Peyer's patch (tissue), 4 donors: ENCODE measurements at regions not wholly inside any gene's neighbourhood (a gene's known extent, or its start where the extent isn't known, plus 50 kb on each side); places are given as distances from the start of the nearest gene placed in this dataset.

Source experiments
- POLR2A ChIP-seq, 2 donors: fragments of 450-650 bp; IDR thresholded peaks; one replicate each; pipeline ENCODE4 v1.5.1; 2017; ENCODE audit warnings: antibody characterized with exemption in 2 of 2, mild to moderate bottlenecking in 2 of 2, moderate library complexity in 2 of 2
- TF ChIP-seq, protein P1 (sequence below), 6 experiments: fragments of 450-650 bp in 4 of 6; fragments of 200-600 bp in 2 of 6; sonication (generic) in 1 of 6; IDR thresholded peaks; one replicate each; pipeline ENCODE4 v1.5.1; 2017 to 2019; ENCODE audit warnings: antibody characterized with exemption in 6 of 6, mild to moderate bottlenecking in 3 of 6, moderate library complexity in 1 of 6

DNA sequence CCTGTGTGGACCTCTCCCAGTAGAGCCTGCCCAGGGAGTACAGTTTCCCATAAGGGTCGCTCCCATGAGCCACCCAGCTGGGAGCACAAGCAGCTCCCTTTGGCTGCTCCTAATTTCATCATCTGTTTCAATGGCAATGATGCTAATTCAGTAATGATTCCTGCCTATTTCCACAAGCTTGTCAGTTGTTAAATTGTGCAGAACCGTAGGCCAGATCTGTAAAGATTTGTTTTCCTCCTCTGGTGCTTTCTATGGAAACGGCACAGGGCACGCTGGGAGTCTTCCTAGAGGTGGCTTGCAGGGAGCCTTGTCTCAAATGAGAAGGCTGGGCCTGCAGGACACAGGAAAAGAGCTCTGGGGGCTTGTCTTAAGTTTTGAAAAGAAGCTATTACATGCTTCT is 223.7 kb downstream of the CBLN1 start:
- no peak for TF ChIP-seq POLR2A (IDR thresholded peaks at IDR 0.05)
- TF ChIP-seq, protein P1, sequence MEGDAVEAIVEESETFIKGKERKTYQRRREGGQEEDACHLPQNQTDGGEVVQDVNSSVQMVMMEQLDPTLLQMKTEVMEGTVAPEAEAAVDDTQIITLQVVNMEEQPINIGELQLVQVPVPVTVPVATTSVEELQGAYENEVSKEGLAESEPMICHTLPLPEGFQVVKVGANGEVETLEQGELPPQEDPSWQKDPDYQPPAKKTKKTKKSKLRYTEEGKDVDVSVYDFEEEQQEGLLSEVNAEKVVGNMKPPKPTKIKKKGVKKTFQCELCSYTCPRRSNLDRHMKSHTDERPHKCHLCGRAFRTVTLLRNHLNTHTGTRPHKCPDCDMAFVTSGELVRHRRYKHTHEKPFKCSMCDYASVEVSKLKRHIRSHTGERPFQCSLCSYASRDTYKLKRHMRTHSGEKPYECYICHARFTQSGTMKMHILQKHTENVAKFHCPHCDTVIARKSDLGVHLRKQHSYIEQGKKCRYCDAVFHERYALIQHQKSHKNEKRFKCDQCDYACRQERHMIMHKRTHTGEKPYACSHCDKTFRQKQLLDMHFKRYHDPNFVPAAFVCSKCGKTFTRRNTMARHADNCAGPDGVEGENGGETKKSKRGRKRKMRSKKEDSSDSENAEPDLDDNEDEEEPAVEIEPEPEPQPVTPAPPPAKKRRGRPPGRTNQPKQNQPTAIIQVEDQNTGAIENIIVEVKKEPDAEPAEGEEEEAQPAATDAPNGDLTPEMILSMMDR (IDR thresholded peaks at IDR 0.05) = no peak
